ENCODE measurements at regions not wholly inside any gene's neighbourhood (a gene's known extent, or its start where the extent isn't known, plus 50 kb on each side); places are given as distances from the start of the nearest gene placed in this dataset.

DNA sequence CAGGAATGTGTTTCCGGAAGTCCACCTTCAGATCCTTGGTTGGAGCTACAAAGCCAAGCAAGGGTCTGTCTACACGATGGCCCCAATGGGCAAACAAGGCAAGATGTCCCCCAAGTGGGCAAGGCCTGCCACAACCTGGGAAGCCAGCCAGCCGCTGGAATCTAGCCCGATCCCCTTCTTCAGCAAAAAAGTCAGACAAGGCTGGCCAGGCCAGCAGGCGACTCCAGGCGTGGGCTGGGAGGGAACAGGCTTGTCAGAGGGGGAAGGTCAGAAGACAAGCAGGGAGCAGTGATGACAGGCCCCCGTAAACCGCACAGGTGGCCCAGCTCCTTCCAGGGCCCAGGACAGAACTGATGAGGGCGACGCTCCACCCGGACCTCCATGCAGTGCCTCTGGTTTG, 69.7 kb upstream of the WASF3 start:
- Histone ChIP-seq H2AFZ (ENCODE audit: low read length) (no peak overlapping the region), H2BK15ac (ENCODE audit: low read depth, low read length) (no peak overlapping the region), H4K5ac (ENCODE audit: insufficient read length, low read depth, low read length) (no peak overlapping the region), H3K56ac (ENCODE audit: insufficient read length, low read depth, low read length) (no peak overlapping the region), H3K4ac (ENCODE audit: low read depth, low read length) (no peak overlapping the region), H2BK5ac (ENCODE audit: insufficient read length, low read length) (no peak overlapping the region), H3K4me2 (ENCODE audit: insufficient read depth, insufficient read length, low read length) (no peak overlapping the region), H2BK12ac (ENCODE audit: insufficient read length, low read depth, low read length) (no peak overlapping the region), H3K79me2 (ENCODE audit: insufficient read depth, low read length) (no peaks in the 10 kb centered on the region), H3K9ac (ENCODE audit: extremely low read depth, insufficient read length, low read length) (no peak overlapping the region), H3K18ac (ENCODE audit: insufficient read length, low read depth, low read length) (no peak overlapping the region), H2BK120ac (ENCODE audit: low read depth, low read length, poor library complexity, severe bottlenecking) (no peak overlapping the region), H3K23me2 (ENCODE audit: insufficient read length, low read depth, low read length, poor library complexity, severe bottlenecking) (no peaks in the 10 kb centered on the region), H2BK20ac (ENCODE audit: low read depth, low read length, poor library complexity, severe bottlenecking) (no peak overlapping the region), H3T11ph (ENCODE audit: low read length) (no peak overlapping the region), H4K8ac (replicated peaks; ENCODE audit: insufficient read length, low read depth, low read length) (no peak overlapping the region), H3K9me3 (ENCODE audit: control insufficient read depth, low read depth, low read length) (no peaks in the 10 kb centered on the region), H3K27me3 (ENCODE audit: insufficient read depth, low read length) (no peaks in the 10 kb centered on the region), H3K4me1 (ENCODE audit: insufficient read depth, low read length) (no peaks in the 10 kb centered on the region), H3K14ac (ENCODE audit: insufficient read depth, low read length) (no peak overlapping the region), H2AK5ac (ENCODE audit: insufficient read length, low read length) (no peak overlapping the region), H4K20me1 (ENCODE audit: control insufficient read depth, insufficient read depth, insufficient read length) (no peaks in the 10 kb centered on the region), H3K23ac (ENCODE audit: insufficient read length, low read depth, low read length) (no peak overlapping the region), H3K79me1 (ENCODE audit: insufficient read depth, low read depth, low read length, poor library complexity, severe bottlenecking) (no peaks in the 10 kb centered on the region), H4K91ac (ENCODE audit: insufficient read length, low read depth, low read length) (no peak overlapping the region), H3K27ac (ENCODE audit: insufficient read length, low read depth, low read length) (no peak overlapping the region)
- Mint-ChIP-seq H3K27me3 (ENCODE audit: low read depth) (peaks cover 3% of the 10 kb centered on the region; the same call in 1 of the 2 replicates), H3K4me3 (no peak overlapping the region), H3K36me3 (ENCODE audit: insufficient read depth in 1 of 3, low read depth in 3 of 3) (no peaks in the 10 kb centered on the region), H3K9me3 (no peaks in the 10 kb centered on the region), H3K4me1 (peaks cover 7% of the 10 kb centered on the region in 2 experiments; a peak in 2 of 4 replicates), H3K27ac (no peak overlapping the region)
- WGBS (ENCODE audit: extremely low coverage, insufficient read length, low lambda C conversion rate) = no CpG with 5 or more reads among the region's 11 CpGs
- DNase-seq = no peak
- TF ChIP-seq, protein P1, sequence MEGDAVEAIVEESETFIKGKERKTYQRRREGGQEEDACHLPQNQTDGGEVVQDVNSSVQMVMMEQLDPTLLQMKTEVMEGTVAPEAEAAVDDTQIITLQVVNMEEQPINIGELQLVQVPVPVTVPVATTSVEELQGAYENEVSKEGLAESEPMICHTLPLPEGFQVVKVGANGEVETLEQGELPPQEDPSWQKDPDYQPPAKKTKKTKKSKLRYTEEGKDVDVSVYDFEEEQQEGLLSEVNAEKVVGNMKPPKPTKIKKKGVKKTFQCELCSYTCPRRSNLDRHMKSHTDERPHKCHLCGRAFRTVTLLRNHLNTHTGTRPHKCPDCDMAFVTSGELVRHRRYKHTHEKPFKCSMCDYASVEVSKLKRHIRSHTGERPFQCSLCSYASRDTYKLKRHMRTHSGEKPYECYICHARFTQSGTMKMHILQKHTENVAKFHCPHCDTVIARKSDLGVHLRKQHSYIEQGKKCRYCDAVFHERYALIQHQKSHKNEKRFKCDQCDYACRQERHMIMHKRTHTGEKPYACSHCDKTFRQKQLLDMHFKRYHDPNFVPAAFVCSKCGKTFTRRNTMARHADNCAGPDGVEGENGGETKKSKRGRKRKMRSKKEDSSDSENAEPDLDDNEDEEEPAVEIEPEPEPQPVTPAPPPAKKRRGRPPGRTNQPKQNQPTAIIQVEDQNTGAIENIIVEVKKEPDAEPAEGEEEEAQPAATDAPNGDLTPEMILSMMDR (conservative IDR thresholded peaks at IDR 0.05) = no peak

Data from H9 (cell line).